HL-60 (cell line): ENCODE measurements at regions not wholly inside any gene's neighbourhood (a gene's known extent, or its start where the extent isn't known, plus 50 kb on each side); places are given as distances from the start of the nearest gene placed in this dataset.

Experiments used
- CTCF ChIP-seq: IDR thresholded peaks from one replicate; pipeline ENCODE4 v1.5.1; 2011; ENCODE audit warnings: low read length, control low read depth, inconsistent platforms; ENCODE audit not compliant: insufficient read depth
- GABPA ChIP-seq: IDR thresholded peaks from 2 replicates; pipeline ENCODE4 v1.6.1; 2012; ENCODE audit warnings: low read depth
- POLR2AphosphoS5 ChIP-seq: IDR thresholded peaks from 2 replicates; pipeline ENCODE4 v1.6.1; 2012; ENCODE audit warnings: low read depth
- SPI1 ChIP-seq: IDR thresholded peaks from 2 replicates; pipeline ENCODE4 v1.6.1; 2012; ENCODE audit warnings: low read depth, mild to moderate bottlenecking, borderline replicate concordance
- TF ChIP-seq, protein P1 (sequence below): IDR thresholded peaks from 2 replicates; pipeline ENCODE4 v1.6.1; 2012; ENCODE audit warnings: low read depth; ENCODE audit not compliant: insufficient replicate concordance

- TF ChIP-seq CTCF = no peak
- TF ChIP-seq, protein P1, sequence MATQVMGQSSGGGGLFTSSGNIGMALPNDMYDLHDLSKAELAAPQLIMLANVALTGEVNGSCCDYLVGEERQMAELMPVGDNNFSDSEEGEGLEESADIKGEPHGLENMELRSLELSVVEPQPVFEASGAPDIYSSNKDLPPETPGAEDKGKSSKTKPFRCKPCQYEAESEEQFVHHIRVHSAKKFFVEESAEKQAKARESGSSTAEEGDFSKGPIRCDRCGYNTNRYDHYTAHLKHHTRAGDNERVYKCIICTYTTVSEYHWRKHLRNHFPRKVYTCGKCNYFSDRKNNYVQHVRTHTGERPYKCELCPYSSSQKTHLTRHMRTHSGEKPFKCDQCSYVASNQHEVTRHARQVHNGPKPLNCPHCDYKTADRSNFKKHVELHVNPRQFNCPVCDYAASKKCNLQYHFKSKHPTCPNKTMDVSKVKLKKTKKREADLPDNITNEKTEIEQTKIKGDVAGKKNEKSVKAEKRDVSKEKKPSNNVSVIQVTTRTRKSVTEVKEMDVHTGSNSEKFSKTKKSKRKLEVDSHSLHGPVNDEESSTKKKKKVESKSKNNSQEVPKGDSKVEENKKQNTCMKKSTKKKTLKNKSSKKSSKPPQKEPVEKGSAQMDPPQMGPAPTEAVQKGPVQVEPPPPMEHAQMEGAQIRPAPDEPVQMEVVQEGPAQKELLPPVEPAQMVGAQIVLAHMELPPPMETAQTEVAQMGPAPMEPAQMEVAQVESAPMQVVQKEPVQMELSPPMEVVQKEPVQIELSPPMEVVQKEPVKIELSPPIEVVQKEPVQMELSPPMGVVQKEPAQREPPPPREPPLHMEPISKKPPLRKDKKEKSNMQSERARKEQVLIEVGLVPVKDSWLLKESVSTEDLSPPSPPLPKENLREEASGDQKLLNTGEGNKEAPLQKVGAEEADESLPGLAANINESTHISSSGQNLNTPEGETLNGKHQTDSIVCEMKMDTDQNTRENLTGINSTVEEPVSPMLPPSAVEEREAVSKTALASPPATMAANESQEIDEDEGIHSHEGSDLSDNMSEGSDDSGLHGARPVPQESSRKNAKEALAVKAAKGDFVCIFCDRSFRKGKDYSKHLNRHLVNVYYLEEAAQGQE = no peak
- no peak for TF ChIP-seq POLR2AphosphoS5
- TF ChIP-seq SPI1 = no peak
- no peak for TF ChIP-seq GABPA
Measured at GRCh38 chr10:22849077-22849805, 78.6 kb upstream of the ARMC3 start.
